DMS79 treated with DMSO at 0.1 percent for 48 hours (cell line): ENCODE measurements at regions not wholly inside any gene's neighbourhood (a gene's known extent, or its start where the extent isn't known, plus 50 kb on each side); places are given as distances from the start of the nearest gene placed in this dataset.
"Not testable (repeated sequence)": the region's sequence is repeated elsewhere in the genome, so short reads cannot be mapped to it uniquely, and the experiment has no call there.

ENCODE experiments used
- DNase-seq: peaks from one replicate; lab custom pipeline; 2025; lab: John Stamatoyannopoulos, UW

GRCh38 chr16:65426484-65426883, 304.6 kb upstream of the CDH11 start:
- no peak for DNase-seq

GRCh38 chr16:65422934-65423333, 301.1 kb upstream of the CDH11 start:
- no peak for DNase-seq

DNA sequence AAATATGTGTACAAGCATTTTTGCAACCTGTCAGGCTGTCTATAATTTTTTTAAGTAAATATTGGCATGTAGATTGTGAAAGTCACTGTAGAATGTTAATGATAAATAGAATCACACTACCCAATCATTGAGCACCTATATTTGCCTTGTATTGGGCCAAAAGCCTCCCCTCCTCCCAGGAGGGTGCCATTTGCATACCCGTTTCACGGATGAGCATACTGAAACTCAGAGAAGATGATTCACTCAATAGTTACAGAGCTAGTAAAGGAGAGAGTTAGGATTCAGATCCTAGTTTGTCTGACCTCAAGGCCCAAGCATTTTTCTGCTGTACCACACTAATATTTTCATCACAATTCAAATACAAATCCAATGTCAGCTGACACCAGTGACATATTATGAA, 299.7 kb upstream of the CDH11 start:
- no peak for DNase-seq

GRCh38 chr16:65418435-65418834, 296.6 kb upstream of the CDH11 start:
- no peak for DNase-seq

DNA sequence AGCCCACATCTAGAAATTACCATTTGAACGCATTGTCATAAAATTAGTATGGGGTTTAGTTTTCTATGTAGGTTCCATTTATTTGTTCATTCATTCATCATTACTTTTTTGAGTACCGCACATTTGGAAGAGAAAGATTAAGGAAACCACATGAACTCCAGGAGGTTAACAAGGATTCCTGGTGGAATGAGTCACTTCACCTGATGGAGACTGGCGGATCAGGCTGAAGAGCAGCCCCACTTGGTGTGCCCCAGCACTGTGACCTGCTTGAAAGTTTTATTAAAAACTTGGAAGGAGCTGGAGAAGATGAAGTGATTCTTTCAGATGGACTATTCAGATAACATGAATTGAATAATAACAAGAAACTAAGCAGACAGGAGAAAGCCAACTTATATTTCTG, 293.6 kb upstream of the CDH11 start:
- no peak for DNase-seq

DNA sequence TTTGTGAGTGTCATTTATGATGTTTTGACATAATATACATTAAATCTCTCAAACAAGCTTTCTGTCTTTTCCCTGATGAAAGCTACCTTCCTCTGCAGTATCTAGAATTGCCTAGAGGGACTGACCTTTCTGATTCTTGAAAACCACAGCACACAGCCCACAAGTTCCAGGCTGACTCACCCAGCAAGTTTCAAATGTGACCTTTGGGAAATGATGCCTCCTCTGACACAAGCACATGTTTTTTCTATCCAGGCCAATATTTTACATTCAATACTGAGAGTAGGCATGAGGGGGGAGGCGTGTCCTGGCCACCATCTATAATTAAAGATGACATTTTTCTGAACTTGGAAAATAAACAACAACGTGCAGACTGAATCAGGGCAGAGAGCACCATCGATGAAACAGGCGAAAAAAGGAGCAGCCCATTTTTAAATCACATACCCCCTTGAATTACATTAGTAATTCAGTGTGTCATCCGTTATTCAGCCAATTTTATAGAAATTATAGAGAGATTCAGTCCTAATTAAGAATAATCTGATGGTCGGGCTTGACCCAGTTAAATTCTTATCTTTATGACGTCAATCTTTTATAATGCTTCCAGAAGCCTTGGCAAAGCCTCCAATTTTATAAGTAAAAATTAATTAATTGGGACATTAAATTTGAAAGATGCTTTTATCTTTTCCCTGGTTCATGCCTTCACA, 292.6 kb upstream of the CDH11 start:
- no peak for DNase-seq

- no peak for DNase-seq
Measured at GRCh38 chr16:65413861-65414260, 292.0 kb upstream of the CDH11 start.

DNA sequence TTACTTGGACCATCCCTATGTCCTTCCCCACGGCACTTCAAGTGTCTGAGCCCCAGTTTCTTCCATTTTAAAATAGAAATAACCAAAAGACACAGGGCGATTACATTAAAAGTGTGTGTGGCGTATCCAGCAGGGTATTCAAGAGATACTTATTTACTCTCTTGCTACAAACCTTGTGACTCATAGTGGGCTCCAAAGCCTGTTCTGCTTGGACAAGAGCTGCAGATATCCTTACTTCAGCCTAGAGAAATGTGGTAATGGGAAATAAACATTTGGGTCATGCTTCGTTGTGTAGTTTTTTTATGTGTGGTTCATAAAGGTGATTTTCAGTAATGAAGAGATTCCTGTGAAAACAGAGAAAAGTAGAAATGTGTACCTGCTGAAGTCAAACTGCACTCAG, 288.9 kb upstream of the CDH11 start:
- no peak for DNase-seq

DNA sequence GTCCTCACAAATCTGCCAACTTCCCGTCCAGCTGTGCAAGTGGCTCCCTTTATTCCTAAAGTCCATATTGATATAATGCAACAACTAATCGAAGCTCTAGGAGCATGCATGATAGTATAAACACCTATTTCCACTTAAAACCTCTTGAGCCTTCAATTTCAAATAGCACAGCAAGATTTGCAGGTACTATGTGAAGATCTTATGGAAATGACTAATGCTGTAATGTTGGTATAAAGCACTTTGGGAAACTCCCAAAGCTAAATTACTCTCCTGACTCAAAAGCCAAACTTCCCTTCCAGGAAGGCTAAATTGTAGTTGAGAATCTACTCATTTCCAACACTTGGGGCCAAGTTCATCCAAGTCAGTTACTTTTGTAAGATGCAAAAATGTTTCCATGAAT, 287.6 kb upstream of the CDH11 start:
- no peak for DNase-seq

- DNase-seq: no peak
Measured at GRCh38 chr16:65406933-65407332, 285.1 kb upstream of the CDH11 start.

GRCh38 chr16:65406116-65406515, 284.3 kb upstream of the CDH11 start:
- DNase-seq: no peak

DNA sequence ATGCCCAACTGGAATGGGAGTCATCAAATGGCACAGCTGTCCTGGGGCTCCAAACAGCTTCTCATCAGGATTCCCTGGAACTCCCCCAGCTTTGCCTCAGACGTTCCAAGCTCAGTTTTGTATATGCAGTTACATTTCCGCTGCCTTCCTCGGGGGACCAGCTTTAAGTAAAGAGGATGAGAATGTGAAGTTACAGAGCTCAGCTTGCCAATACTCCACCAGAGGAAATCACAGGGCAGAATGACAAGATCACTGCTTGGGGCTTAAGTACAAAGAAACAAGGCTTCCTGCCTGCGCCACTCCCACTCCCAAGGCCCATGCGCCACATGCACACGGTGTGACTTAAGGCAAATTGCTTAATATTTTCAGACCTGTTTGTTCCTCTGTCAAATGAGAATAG, 272.4 kb upstream of the CDH11 start:
- no peak for DNase-seq

GRCh38 chr16:65392806-65393565, 271.1 kb upstream of the CDH11 start:
- DNase-seq: no peak

DNA sequence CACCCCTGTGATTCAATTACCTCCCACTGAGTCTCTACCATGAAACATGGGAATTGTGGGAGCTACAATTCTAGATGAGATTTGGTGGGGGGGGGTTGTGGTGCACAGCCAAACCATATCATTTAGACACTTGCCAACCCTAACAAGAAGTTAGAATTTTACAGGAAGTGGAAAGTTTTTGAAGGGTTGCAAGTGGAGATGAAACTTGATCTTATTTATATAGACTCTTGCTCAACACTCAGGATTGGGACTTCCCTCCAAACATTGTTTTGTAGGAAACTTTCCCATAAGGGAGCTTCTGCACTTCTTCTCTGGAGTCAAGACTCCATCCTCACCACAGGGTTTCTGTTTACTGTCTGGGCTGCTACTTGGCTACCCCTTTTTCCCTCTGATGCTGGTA, 266.7 kb upstream of the CDH11 start:
- DNase-seq: no peak

DNA sequence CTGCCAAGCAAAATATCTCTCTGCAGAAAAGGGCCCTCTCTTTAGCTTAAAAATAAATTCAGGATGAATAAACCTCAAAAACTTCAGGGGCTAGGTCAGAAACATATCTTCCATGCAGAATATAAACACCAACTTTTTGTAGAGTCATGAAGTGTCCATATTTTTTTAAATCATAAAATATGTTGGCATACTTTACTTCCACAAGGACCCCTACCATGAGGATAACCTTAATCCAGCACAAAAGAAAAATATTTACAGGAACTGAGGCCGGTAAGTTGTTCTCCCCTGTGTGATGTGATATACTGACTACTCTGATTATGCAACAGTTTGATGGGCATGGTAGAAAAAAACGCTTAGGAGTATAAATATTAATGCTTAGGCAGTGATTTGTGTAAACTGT, 264.8 kb upstream of the CDH11 start:
- DNase-seq: no peak

- DNase-seq: no peak
Measured at GRCh38 chr16:65384441-65384840, 262.6 kb upstream of the CDH11 start.

GRCh38 chr16:65377195-65377594, 255.3 kb upstream of the CDH11 start:
- no peak for DNase-seq

DNA sequence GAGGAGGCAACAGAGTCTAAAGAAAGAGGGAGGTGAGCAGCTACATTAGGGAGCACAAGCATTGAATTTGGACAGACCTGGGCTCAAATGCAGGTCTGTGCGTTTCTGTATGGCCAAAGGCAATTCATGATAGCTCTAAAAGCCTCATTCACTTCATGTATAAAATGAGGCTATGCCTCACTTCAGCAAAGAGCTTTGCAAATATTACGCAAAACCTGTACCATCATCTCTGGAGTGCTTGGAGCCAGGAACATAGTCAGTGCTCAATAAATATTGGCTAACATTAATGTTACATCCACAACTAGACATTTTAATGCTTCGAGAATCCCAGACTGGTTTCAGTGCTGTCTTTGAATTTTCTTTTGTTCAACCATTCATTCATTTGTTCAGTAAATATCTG, 254.7 kb upstream of the CDH11 start:
- no peak for DNase-seq

- DNase-seq: no peak
Measured at GRCh38 chr16:65375651-65376050, 253.8 kb upstream of the CDH11 start.

GRCh38 chr16:65373097-65373496, 251.2 kb upstream of the CDH11 start:
- DNase-seq: peak; percentile 33

- DNase-seq: peak; percentile 1
Measured at GRCh38 chr16:65372171-65372570, 250.3 kb upstream of the CDH11 start.

DNA sequence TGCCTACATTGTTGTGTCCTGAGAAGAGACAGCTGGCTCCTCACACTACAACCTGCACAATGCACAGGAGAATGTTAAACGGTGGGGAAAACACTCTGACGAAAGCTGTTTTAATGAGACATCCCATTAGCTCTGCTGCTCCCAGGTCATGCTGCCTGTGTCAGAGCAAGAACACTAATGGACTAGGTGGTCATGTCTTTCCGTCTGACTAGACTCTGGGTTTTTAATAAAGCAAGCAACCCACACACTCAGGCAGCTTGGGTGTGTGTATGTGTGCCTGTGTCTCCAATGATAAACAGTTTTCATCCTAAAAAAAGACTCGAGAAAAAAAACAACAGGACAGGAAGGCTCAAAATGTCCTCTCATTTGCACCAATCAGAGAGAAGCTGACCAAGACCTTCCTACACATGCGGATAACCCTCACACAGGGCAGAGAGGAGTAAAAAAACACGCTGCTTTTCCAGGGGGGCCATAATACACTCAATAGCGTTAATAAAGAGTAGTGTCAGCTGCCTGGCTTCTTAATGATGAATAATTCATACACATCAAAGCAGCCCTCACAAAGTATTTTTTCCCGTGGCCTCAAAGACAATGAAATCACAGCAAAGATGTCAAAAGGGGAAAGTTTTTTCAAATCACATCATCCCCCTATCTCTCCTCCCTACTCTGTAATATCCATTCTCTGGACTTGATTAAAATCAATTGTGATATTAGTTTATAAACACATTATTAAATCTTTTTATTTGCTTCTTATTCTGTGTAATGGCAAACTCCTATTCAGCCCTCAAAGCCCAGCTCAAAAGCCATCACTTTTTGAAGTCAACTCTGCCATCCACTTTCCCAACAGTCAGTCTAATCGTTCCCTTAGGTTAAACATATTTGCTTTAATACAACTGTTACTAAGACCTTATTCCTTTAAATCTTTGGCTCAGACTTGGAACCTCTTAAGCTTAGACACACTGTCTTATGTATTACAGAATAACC, 244.2 kb upstream of the CDH11 start:
- DNase-seq: no peak

DNA sequence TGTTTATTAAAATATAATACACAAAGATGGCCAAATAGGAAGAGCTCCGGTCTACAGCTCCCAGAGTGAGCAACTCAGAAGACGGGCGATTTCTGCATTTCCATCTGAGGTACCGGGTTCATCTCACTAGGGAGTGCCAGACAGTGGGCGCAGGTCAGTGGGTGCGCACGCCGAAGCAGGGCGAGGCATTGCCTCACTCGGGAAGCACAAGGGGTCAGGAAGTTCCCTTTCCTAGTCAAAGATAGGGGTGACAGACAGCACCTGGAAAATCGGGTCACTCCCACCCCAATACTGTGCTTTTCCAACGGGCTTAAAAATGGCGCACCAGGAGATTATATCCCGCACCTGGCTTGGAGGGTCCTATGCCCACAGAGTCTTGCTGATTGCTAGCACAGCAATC, 234.9 kb upstream of the CDH11 start:
- DNase-seq: not testable (repeated sequence)
